Nucleus accumbens (tissue), 56 donors: ENCODE measurements at regions not wholly inside any gene's neighbourhood (a gene's known extent, or its start where the extent isn't known, plus 50 kb on each side); places are given as distances from the start of the nearest gene placed in this dataset.
A peak's percentile ranks its signal among the peaks of the same experiment; 100 is the strongest.

Experiments
- DNase-seq, 56 donors: peaks; one replicate each; lab custom pipeline; 2025; lab: John Stamatoyannopoulos, UW

DNA sequence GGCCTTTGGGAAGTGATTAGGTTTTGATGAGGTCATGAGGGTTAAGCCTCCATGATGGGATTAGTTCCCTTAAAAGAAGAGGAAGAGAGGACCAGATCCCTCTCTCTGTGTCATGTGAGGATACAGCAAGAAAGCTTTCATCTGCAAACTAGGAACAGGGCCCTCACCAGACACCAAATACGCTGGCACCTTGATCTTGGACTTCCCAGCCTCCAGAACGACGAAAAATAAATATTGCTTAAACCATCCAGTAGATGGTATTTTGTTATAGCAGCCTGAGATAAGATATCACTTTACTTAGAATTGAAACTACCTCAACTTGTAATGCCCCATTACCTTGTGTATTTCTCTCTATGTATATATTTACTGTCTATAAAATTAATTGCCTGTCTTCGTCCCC, 65.4 kb upstream of the NNAT start:
- no peak for DNase-seq

DNA sequence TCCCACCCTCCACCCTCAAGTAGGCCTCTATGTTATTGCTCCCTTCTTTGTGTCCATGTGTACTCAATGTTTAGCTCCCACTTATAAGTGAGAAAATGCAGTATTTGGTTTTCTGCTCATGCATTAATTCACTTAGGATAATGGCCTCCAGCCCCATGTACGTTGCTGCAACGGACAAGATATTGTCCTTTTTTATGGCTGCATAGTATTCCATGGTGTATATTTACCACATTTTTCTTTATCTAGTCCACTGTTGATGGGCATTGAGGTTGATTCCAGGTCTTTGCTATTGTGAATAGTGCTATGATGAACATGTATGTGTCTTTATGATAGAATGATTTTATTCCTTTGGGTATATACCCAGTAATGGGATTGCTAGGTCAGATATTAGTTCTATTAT, 64.1 kb upstream of the NNAT start:
- no peak for DNase-seq

DNA sequence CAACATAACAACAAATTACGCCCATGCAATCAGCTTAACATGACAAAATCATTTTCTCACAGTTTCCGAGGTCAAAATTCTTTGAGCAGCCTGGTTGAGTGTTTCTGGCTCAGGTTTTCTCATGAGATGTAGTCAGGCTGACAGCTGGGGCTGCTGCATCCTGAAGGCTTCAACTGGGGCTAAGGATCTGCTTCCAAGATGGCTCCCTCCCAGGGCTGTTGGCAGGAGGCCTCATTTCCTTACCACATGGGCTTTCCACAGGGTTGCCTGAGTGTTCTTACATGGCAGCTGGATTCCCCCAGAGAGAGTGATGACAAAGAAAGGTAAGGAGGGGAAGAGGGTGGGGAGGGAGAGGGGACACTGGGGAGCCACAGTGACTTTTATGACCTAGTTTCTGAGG, 63.1 kb upstream of the NNAT start:
- peak in 7 of 56 donors; percentile 5 to 40 (median 21) for DNase-seq

DNA sequence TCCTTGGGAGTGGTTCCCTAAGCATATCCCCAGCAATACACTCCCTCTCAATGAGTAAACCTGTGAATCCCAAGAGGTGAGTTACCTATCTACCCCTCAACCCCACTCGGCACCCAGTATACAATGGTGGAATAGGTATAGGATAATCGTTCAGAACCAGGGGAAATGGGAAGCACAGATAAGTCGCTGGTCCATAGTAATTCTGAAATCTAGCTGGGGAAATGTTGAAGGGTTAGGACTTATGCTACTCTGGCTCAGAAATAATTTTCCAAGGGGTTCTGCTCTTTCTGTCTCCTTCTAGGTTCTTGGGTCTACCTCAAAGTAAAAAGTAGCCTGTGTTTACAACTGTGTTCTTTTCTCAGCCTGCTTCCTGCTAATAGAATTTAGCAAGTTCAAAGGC, 62.3 kb upstream of the NNAT start:
- no peak for DNase-seq

DNA sequence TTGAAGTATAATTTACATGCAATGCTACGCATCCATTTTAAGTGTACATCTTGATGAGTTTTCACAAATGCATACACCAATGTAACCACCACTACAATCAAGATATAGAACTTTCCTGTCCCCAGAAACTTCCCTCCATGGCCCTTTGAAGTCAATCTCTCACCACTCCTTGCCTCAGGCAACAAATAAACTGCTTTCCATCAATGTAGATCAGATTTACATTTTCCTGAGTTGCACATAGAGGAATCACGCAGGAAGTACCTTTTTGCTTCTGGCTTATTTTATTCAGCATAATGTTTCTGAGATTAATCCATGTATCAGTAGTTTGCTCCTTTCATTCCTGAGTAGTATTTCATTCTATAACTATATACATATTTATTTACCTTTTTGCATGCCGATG, 59.6 kb upstream of the NNAT start:
- DNase-seq, result no peak

DNA sequence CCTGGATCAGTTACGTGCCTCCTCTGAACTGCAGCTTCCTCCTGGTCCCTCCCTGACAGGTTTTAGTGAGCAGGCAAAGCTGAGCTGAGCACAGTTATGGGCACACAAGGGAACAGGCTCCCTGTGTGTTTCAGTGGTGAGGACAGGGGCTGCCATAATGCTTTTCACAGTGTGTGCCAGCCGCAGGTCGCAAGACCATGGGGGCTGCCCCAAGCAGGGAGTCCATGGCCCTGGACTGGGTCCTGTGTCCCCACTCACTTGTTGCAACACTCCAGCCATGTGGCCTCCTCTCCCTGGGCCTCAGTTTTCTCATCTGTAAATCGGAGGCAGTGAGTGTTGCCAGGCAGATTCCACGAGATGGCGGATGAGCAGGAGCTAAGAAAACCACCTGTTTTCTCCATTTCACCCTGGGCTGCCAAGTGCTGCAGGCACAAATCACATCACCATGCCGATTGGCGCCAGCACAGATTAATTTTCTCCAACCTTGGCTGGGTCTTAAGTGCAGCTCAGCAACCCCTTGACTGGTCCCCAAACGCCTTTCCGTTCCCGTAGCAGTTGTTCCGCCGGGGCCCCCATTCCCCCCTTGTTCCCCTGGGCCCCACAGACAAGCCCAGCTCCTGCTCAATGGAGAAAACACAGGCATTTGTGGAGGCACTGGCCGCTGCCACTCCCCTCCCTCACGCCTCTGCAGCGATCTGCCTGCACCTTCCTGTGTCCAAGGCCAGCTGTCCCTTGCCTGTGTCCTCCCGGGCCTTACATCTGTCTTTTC, 57.1 kb upstream of the NNAT start:
- DNase-seq, result no peak

DNA sequence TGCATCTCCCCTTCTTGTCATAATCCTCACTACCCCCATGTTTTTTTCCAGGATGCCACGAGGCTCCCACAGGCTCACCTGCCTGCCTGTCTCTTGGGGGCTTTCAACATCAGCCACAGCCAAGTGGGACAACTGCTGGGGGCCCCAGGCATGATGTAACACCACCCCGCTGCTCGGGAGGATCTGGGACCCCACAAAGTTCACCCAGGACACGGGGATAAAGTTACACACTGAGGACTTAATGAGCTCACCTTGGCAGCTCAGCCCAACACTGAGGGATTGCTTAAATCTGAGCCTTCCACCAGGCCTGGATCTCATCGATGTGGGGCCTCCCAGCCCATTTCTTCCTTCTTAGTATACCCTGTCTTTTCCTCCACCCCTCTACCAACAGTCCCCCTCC, 56.4 kb upstream of the NNAT start:
- DNase-seq, result no peak
